KMS-11 (cell line): ENCODE measurements at regions not wholly inside any gene's neighbourhood (a gene's known extent, or its start where the extent isn't known, plus 50 kb on each side); places are given as distances from the start of the nearest gene placed in this dataset.
"Not testable (repeated sequence)": the region's sequence is repeated elsewhere in the genome, so short reads cannot be mapped to it uniquely, and the experiment has no call there.

ENCODE experiments used
- H2AFZ ChIP-seq: fragments of 200-600 bp; sonication (generic); 2 replicates; pipeline ENCODE4 v1.6.1; 2016; ENCODE audit warnings: antibody characterized with exemption, mixed run types, low read depth
- H3K27ac ChIP-seq: fragments of 200-600 bp; sonication (generic); 2 replicates; pipeline ENCODE4 v1.6.1; 2016; ENCODE audit warnings: mild to moderate bottlenecking, mixed run types
- H3K27me3 ChIP-seq: fragments of 200-600 bp; sonication (generic); 2 replicates; pipeline ENCODE4 v1.6.1; 2017; ENCODE audit warnings: mild to moderate bottlenecking, low read depth, mixed run types, moderate library complexity; ENCODE audit not compliant: insufficient read depth
- H3K36me3 ChIP-seq: fragments of 200-600 bp; sonication (generic); 2 replicates; pipeline ENCODE4 v1.6.1; 2017; ENCODE audit warnings: mild to moderate bottlenecking, mixed run types; ENCODE audit not compliant: insufficient read depth
- H3K4me1 ChIP-seq: fragments of 200-600 bp; sonication (generic); 2 replicates; pipeline ENCODE4 v1.6.1; 2016; ENCODE audit warnings: mild to moderate bottlenecking, low read depth, mixed run types; ENCODE audit not compliant: poor library complexity, severe bottlenecking
- H3K4me2 ChIP-seq: fragments of 200-600 bp; sonication (generic); 2 replicates; pipeline ENCODE4 v1.7.0; 2016; ENCODE audit warnings: mild to moderate bottlenecking, mixed run types
- H3K4me3 ChIP-seq: fragments of 200-600 bp; sonication (generic); IDR thresholded peaks from 2 replicates; pipeline ENCODE4 v1.6.1; 2017; ENCODE audit warnings: low read depth, low read length, mixed read lengths; ENCODE audit not compliant: insufficient read depth
- H3K79me2 ChIP-seq: fragments of 200-600 bp; sonication (generic); 2 replicates; pipeline ENCODE4 v1.6.1; 2016; ENCODE audit warnings: low read depth, mixed run types; ENCODE audit not compliant: insufficient read depth
- H3K9ac ChIP-seq: fragments of 200-600 bp; sonication (generic); 2 replicates; pipeline ENCODE4 v1.6.1; 2016; ENCODE audit warnings: mild to moderate bottlenecking, mixed run types
- H4K20me1 ChIP-seq: fragments of 200-600 bp; sonication (generic); 2 replicates; pipeline ENCODE4 v1.6.1; 2016; ENCODE audit warnings: mild to moderate bottlenecking, mixed run types; ENCODE audit not compliant: insufficient read depth
- CTCF ChIP-seq: fragments of 200-600 bp; sonication (generic); conservative IDR thresholded peaks from 2 replicates; pipeline ENCODE4 v1.6.1; 2017; ENCODE audit warnings: low read depth, mild to moderate bottlenecking, antibody characterized with exemption, low read length, moderate library complexity, mixed read lengths

GRCh38 chr2:210997373-210997772, 441.0 kb downstream of the CPS1 start:
- H3K36me3 ChIP-seq: no peaks in the 10 kb centered on the region
- no peaks in the 10 kb centered on the region for H3K27me3 ChIP-seq
- H2AFZ ChIP-seq: no peak overlapping the region
- H3K4me1 ChIP-seq: no peaks in the 10 kb centered on the region
- no peak overlapping the region for H3K4me2 ChIP-seq
- TF ChIP-seq CTCF: no peak
- no peak overlapping the region for H3K4me3 ChIP-seq
- no peak overlapping the region for H3K9ac ChIP-seq
- no peak overlapping the region for H3K27ac ChIP-seq
- H3K79me2 ChIP-seq: no peaks in the 10 kb centered on the region
- no peaks in the 10 kb centered on the region for H4K20me1 ChIP-seq

GRCh38 chr2:210998334-210998733, 441.9 kb downstream of the CPS1 start:
- Histone ChIP-seq H3K9ac (no peak overlapping the region), H3K4me2 (no peak overlapping the region), H3K27ac (no peak overlapping the region), H3K4me1 (no peaks in the 10 kb centered on the region), H3K27me3 (no peaks in the 10 kb centered on the region), H2AFZ (no peak overlapping the region), H4K20me1 (no peaks in the 10 kb centered on the region), H3K4me3 (no peak overlapping the region), H3K79me2 (no peaks in the 10 kb centered on the region), H3K36me3 (no peaks in the 10 kb centered on the region)
- no peak for TF ChIP-seq CTCF

GRCh38 chr2:211014376-211014775, 458.0 kb downstream of the CPS1 start:
- H3K4me1 ChIP-seq: no peaks in the 10 kb centered on the region
- no peak for TF ChIP-seq CTCF
- H3K36me3 ChIP-seq: no peaks in the 10 kb centered on the region
- no peak overlapping the region for H3K27ac ChIP-seq
- H4K20me1 ChIP-seq: no peaks in the 10 kb centered on the region
- H3K27me3 ChIP-seq: no peaks in the 10 kb centered on the region
- no peak overlapping the region for H3K9ac ChIP-seq
- H3K4me3 ChIP-seq: no peak overlapping the region
- H3K79me2 ChIP-seq: no peaks in the 10 kb centered on the region
- no peak overlapping the region for H3K4me2 ChIP-seq
- H2AFZ ChIP-seq: no peak overlapping the region

- Histone ChIP-seq H3K4me2 (no peak overlapping the region), H3K79me2 (no peaks in the 10 kb centered on the region), H3K4me1 (no peaks in the 10 kb centered on the region), H3K36me3 (no peaks in the 10 kb centered on the region), H3K27ac (no peak overlapping the region), H4K20me1 (no peaks in the 10 kb centered on the region), H3K4me3 (no peak overlapping the region), H3K27me3 (no peaks in the 10 kb centered on the region), H3K9ac (no peak overlapping the region), H2AFZ (no peak overlapping the region)
- TF ChIP-seq CTCF: no peak
Observed at GRCh38 chr2:211014906-211015305, 458.5 kb downstream of the CPS1 start.

- H3K4me2 ChIP-seq: not testable (repeated sequence)
Observed at GRCh38 chr2:211025089-211025488, 468.7 kb downstream of the CPS1 start.

More at GRCh38 chr2:211025089-211025488, 468.7 kb downstream of the CPS1 start:
- not testable (repeated sequence) for H2AFZ ChIP-seq, H3K27ac ChIP-seq, H3K4me1 ChIP-seq, H4K20me1 ChIP-seq, H3K9ac ChIP-seq, H3K79me2 ChIP-seq, H3K4me3 ChIP-seq, H3K36me3 ChIP-seq, H3K27me3 ChIP-seq
